ENCODE measurements at regions not wholly inside any gene's neighbourhood (a gene's known extent, or its start where the extent isn't known, plus 50 kb on each side); places are given as distances from the start of the nearest gene placed in this dataset.

- Histone ChIP-seq H3K79me2 (ENCODE audit: low read length) (no peaks in the 10 kb centered on the region), H3K9me3 (ENCODE audit: low read length) (no peaks in the 10 kb centered on the region), H4K20me1 (ENCODE audit: low read length) (no peaks in the 10 kb centered on the region), H3K27me3 (ENCODE audit: low read length) (no peaks in the 10 kb centered on the region), H3K36me3 (ENCODE audit: low read depth, low read length) (no peaks in the 10 kb centered on the region), H2AFZ (ENCODE audit: low read length) (no peak overlapping the region), H3K4me3 (ENCODE audit: low read length) (no peak overlapping the region), H3K4me2 (ENCODE audit: low read length) (no peak overlapping the region), H3F3A (ENCODE audit: low read length, unreplicated experiment) (no peaks in the 10 kb centered on the region), H3K9ac (ENCODE audit: low read length) (no peak overlapping the region), H3K9me2 (replicated peaks; ENCODE audit: low read length) (no peaks in the 10 kb centered on the region), H3K4me1 (ENCODE audit: insufficient read depth, low read length) (peaks cover 10% of the 10 kb centered on the region), H3K27ac (ENCODE audit: low read length) (no peak overlapping the region)
- POLR2A ChIA-PET (ENCODE audit: unreplicated experiment), result no interaction called here
- DNase-seq (no peak), ATAC-seq (no peak)
- TF ChIP-seq EZH2phosphoT487 (IDR thresholded peaks at IDR 0.05; ENCODE audit: borderline replicate concordance, low read length) (no peak), EZH2 (IDR thresholded peaks at IDR 0.05; ENCODE audit: low read length, unreplicated experiment) (no peak), CTCF (conservative IDR thresholded peaks at IDR 0.05; ENCODE audit: low read depth, low read length) (no peak)
- intact Hi-C loops (cut with micrococcal nuclease), result no loop called here
- CTCF ChIA-PET, result no interaction called here
- BruUV-seq (replicated peaks), result no TSS peak
These were observed 223.4 kb upstream of the RND3 start for GRCh38 chr2:150710916-150711315.

- Histone ChIP-seq H4K20me1 (ENCODE audit: low read length) (no peaks in the 10 kb centered on the region), H3K27me3 (ENCODE audit: low read length) (no peaks in the 10 kb centered on the region), H3F3A (ENCODE audit: low read length, unreplicated experiment) (no peaks in the 10 kb centered on the region), H3K4me1 (ENCODE audit: insufficient read depth, low read length) (peaks cover 16% of the 10 kb centered on the region), H3K36me3 (ENCODE audit: low read depth, low read length) (no peaks in the 10 kb centered on the region), H3K9me2 (replicated peaks; ENCODE audit: low read length) (no peaks in the 10 kb centered on the region), H3K4me2 (ENCODE audit: low read length) (no peak overlapping the region), H3K27ac (ENCODE audit: low read length) (no peak overlapping the region), H3K79me2 (ENCODE audit: low read length) (no peaks in the 10 kb centered on the region), H3K4me3 (ENCODE audit: low read length) (no peak overlapping the region), H3K9ac (ENCODE audit: low read length) (no peak overlapping the region), H3K9me3 (ENCODE audit: low read length) (no peaks in the 10 kb centered on the region), H2AFZ (ENCODE audit: low read length) (no peak overlapping the region)
- BruUV-seq (replicated peaks), result no TSS peak
- no peak for ATAC-seq
- ChIA-PET CTCF (no interaction called here), POLR2A (ENCODE audit: unreplicated experiment) (no interaction called here)
- no peak for DNase-seq
- intact Hi-C loops (cut with micrococcal nuclease), result no loop called here
- TF ChIP-seq EZH2 (IDR thresholded peaks at IDR 0.05; ENCODE audit: low read length, unreplicated experiment) (no peak), EZH2phosphoT487 (IDR thresholded peaks at IDR 0.05; ENCODE audit: borderline replicate concordance, low read length) (no peak), CTCF (conservative IDR thresholded peaks at IDR 0.05; ENCODE audit: low read depth, low read length) (no peak)
These were observed 222.6 kb upstream of the RND3 start for GRCh38 chr2:150710041-150710440.

- DNase-seq, result no peak
- H3K9me3 ChIP-seq (ENCODE audit: low read length), result no peaks in the 10 kb centered on the region
- H3F3A ChIP-seq (ENCODE audit: low read length, unreplicated experiment), result no peaks in the 10 kb centered on the region
- H3K9me2 ChIP-seq (replicated peaks; ENCODE audit: low read length), result no peaks in the 10 kb centered on the region
- no peaks in the 10 kb centered on the region for H3K27me3 ChIP-seq (ENCODE audit: low read length)
- no TSS peak for BruUV-seq (replicated peaks)
- no peak overlapping the region; the same call in 1 of the 2 replicates for H3K4me2 ChIP-seq (ENCODE audit: low read length)
- TF ChIP-seq EZH2 (IDR thresholded peaks at IDR 0.05; ENCODE audit: low read length, unreplicated experiment) (no peak), EZH2phosphoT487 (IDR thresholded peaks at IDR 0.05; ENCODE audit: borderline replicate concordance, low read length) (no peak), CTCF (conservative IDR thresholded peaks at IDR 0.05; ENCODE audit: low read depth, low read length) (no peak)
- H3K4me1 ChIP-seq (ENCODE audit: insufficient read depth, low read length), result peaks cover 34% of the 10 kb centered on the region
- H4K20me1 ChIP-seq (ENCODE audit: low read length), result no peaks in the 10 kb centered on the region
- no peaks in the 10 kb centered on the region for H3K36me3 ChIP-seq (ENCODE audit: low read depth, low read length)
- no peak for ATAC-seq
- CTCF ChIA-PET, result no interaction called here
- no peak overlapping the region for H3K4me3 ChIP-seq (ENCODE audit: low read length)
- intact Hi-C loops (cut with micrococcal nuclease), result loop anchor here (10.0 kb wide), 2 partner anchors 228 to 458 kb away; no protein-coding TSS in a partner anchor
- no peak overlapping the region for H3K9ac ChIP-seq (ENCODE audit: low read length)
- no peak overlapping the region for H2AFZ ChIP-seq (ENCODE audit: low read length)
- POLR2A ChIA-PET (ENCODE audit: unreplicated experiment), result no interaction called here
- peak overlapping the region; percentile 71 for H3K27ac ChIP-seq (ENCODE audit: low read length)
- no peaks in the 10 kb centered on the region for H3K79me2 ChIP-seq (ENCODE audit: low read length)
These were observed 219.1 kb upstream of the RND3 start for GRCh38 chr2:150706561-150706960.

Data from PC-3 (cell line).